ENCODE measurements at regions not wholly inside any gene's neighbourhood (a gene's known extent, or its start where the extent isn't known, plus 50 kb on each side); places are given as distances from the start of the nearest gene placed in this dataset.

DNA sequence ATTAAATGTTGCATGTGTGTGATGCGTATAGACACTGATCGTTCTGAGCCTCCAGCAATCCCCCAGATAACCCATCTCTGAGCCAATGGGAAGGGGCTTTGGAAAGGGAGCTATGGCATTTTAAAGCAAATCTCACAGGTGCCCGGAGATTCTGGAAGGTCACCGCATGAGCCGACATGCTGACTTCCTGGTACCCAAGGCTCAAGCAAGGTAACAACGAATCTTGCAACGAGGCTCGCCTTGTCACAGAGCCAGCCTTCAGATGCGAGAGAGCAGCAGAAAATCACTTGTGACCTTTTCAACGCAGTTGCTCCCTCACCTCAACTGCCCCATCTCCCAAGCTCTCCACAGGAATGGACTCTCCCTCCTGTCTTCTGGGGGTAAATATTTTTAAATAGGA, 154.8 kb upstream of the CDH5 start:
- no peak for DNase-seq (ENCODE audit: low read depth)
- TF ChIP-seq, protein P1, sequence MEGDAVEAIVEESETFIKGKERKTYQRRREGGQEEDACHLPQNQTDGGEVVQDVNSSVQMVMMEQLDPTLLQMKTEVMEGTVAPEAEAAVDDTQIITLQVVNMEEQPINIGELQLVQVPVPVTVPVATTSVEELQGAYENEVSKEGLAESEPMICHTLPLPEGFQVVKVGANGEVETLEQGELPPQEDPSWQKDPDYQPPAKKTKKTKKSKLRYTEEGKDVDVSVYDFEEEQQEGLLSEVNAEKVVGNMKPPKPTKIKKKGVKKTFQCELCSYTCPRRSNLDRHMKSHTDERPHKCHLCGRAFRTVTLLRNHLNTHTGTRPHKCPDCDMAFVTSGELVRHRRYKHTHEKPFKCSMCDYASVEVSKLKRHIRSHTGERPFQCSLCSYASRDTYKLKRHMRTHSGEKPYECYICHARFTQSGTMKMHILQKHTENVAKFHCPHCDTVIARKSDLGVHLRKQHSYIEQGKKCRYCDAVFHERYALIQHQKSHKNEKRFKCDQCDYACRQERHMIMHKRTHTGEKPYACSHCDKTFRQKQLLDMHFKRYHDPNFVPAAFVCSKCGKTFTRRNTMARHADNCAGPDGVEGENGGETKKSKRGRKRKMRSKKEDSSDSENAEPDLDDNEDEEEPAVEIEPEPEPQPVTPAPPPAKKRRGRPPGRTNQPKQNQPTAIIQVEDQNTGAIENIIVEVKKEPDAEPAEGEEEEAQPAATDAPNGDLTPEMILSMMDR (IDR thresholded peaks at IDR 0.05; ENCODE audit: insufficient read depth, low read depth, low read length, missing control alignments): no peak

GRCh38 chr16:66207883-66208265, 158.6 kb upstream of the CDH5 start:
- DNase-seq (ENCODE audit: low read depth): no peak

More for the DNA sequence above, 154.8 kb upstream of the CDH5 start:
- H3K4me3 ChIP-seq (ENCODE audit: low read depth, low read length): no peak overlapping the region

GRCh38 chr16:66207139-66207882, 159.2 kb upstream of the CDH5 start:
- no peak overlapping the region for H3K4me3 ChIP-seq (ENCODE audit: low read depth, low read length)
- DNase-seq (ENCODE audit: low read depth): no peak
- TF ChIP-seq, protein P1 (IDR thresholded peaks at IDR 0.05; ENCODE audit: insufficient read depth, low read depth, low read length, missing control alignments): no peak

More at GRCh38 chr16:66207883-66208265, 158.6 kb upstream of the CDH5 start:
- H3K4me3 ChIP-seq (ENCODE audit: low read depth, low read length): no peak overlapping the region
- TF ChIP-seq, protein P1 (IDR thresholded peaks at IDR 0.05; ENCODE audit: insufficient read depth, low read depth, low read length, missing control alignments): no peak

DNA sequence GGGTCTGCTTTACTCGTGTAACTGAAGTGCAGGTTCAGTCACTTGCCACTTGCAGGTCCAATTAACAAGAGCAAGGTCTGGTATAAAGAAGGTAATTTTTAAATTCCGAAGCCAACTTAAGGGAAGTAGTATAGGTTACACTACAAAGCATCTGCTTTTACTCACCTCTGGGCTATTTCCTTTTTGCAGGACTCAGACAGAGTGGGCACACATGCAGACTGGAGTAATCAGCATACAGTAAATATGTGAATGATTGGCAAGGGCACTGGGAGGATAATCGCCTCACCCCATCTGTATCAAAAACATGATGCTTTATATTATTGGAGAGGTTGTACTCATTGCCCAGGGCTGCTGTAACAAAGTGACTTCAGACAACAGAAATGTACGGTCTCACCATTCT, 160.1 kb upstream of the CDH5 start:
- H3K4me3 ChIP-seq (ENCODE audit: low read depth, low read length): no peak overlapping the region
- TF ChIP-seq, protein P1 (IDR thresholded peaks at IDR 0.05; ENCODE audit: insufficient read depth, low read depth, low read length, missing control alignments): no peak
- no peak for DNase-seq (ENCODE audit: low read depth)

DNA sequence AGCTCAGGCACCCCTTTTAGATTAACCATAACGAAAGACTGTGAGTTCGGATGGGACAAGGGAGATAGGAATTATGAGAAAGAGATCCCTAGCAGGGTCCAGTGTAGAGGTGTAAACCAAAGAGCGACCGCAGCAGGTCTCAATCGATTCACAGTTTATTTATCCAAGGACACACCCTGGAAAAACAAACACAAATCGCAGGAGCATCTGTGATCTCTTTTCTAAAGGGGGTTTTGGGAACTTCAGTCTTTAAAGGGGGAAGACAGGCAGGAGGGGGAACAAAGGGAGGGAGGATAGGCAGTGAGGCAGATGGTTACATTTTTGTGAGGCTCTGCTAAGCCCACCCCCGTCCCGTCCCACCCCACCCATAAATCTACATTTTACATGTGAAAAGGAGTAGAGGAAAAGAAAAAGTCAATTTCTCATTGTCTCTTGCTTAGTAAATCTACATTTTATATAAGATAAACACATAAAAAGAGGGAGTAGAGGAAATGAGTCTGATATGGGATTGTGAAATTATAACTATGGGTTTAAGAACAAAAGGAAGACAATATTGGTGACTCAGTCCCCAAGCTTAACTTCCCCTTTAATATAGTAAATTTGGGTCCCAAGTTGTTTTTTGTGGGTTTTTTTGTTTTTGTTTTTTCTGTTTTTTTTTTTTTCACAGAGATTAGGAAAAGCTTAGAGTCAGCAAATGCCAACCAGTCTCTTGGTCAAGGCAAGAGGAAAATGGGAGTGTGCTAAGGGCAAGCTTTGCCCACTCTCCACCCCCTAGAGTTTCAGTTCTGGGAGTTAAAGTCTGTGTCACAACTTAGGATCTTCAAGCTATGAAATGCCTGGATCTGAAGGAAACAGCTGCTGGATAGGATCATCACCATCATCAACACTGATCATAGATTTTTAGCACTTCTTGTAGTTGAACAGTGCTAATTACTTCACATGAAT, 160.9 kb upstream of the CDH5 start:
- DNase-seq (ENCODE audit: low read depth): no peak
- H3K4me3 ChIP-seq (ENCODE audit: low read depth, low read length): no peak overlapping the region
- TF ChIP-seq, protein P1 (IDR thresholded peaks at IDR 0.05; ENCODE audit: insufficient read depth, low read depth, low read length, missing control alignments): no peak

DNA sequence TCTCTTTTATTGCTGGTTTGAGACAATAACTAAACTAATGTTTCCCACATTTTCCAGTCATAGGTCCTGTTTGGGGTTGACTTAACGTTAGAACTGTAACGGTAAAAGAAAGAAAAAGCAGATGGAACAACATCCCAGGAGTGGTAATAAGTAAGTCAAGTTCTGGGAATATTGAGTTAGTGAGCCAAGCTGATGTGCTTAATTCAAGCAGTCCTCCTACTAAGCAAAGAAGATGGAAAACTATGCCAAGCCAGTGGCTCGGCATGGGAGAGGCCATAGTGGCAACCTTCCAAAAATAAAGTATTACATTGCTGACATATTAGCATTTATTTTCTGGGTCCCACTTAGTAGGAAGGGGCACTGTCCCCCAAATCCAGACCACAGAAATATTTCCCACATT, 161.7 kb upstream of the CDH5 start:
- TF ChIP-seq, protein P1 (IDR thresholded peaks at IDR 0.05; ENCODE audit: insufficient read depth, low read depth, low read length, missing control alignments): no peak
- no peak for DNase-seq (ENCODE audit: low read depth)

More for the DNA sequence above, 161.7 kb upstream of the CDH5 start:
- H3K4me3 ChIP-seq (ENCODE audit: low read depth, low read length): no peak overlapping the region
